ENCODE measurements at regions not wholly inside any gene's neighbourhood (a gene's known extent, or its start where the extent isn't known, plus 50 kb on each side); places are given as distances from the start of the nearest gene placed in this dataset.

GRCh38 chr6:156046268-156046665 lies 590.6 kb upstream of the NOX3 start:
- no peak for DNase-seq (ENCODE audit: low spot score)
- H3K79me2 ChIP-seq (ENCODE audit: insufficient read depth, low read depth, low read length): no peaks in the 10 kb centered on the region
- H4K20me1 ChIP-seq (ENCODE audit: insufficient read depth, low read length): no peaks in the 10 kb centered on the region
- H3K4me1 ChIP-seq (ENCODE audit: insufficient read depth, low read length, poor library complexity, severe bottlenecking): no peaks in the 10 kb centered on the region
- H3K4me3 ChIP-seq (ENCODE audit: low read depth, low read length, poor library complexity, severe bottlenecking): no peak overlapping the region
- no peaks in the 10 kb centered on the region for H3K36me3 ChIP-seq (ENCODE audit: insufficient read depth, low read length)
- POLR2A ChIA-PET: no interaction called here
- H3K9me2 ChIP-seq (ENCODE audit: insufficient read depth, low read length): no peaks in the 10 kb centered on the region
- intact Hi-C loops (cut with micrococcal nuclease; ENCODE audit: unreplicated experiment): no loop called here
- TF ChIP-seq CTCF (conservative IDR thresholded peaks at IDR 0.05; ENCODE audit: low read length): no peak
- no peak for TF ChIP-seq EZH2phosphoT487 (IDR thresholded peaks at IDR 0.05; ENCODE audit: borderline replicate concordance, low read depth, low read length)
- H3K27ac ChIP-seq (ENCODE audit: low read depth, low read length, poor library complexity, severe bottlenecking): no peak overlapping the region
- no peak overlapping the region for H2AFZ ChIP-seq (ENCODE audit: low read length)
- CTCF ChIA-PET (ENCODE audit: unreplicated experiment): no interaction called here
- H3K4me2 ChIP-seq (ENCODE audit: low read length): no peak overlapping the region
- no peaks in the 10 kb centered on the region for H3K9me3 ChIP-seq (ENCODE audit: low read length)
- BruUV-seq (replicated peaks): no TSS peak

GRCh38 chr6:156045401-156046267 lies 590.0 kb upstream of the NOX3 start:
- POLR2A ChIA-PET: interaction anchor here (0.6 kb wide), 1 partner anchor 126 kb away, joined by 3 read pairs; no protein-coding TSS in a partner anchor
- intact Hi-C loops (cut with micrococcal nuclease; ENCODE audit: unreplicated experiment): no loop called here
- DNase-seq (ENCODE audit: low spot score): no peak

More at GRCh38 chr6:156045401-156046267, 590.0 kb upstream of the NOX3 start:
- Histone ChIP-seq H4K20me1 (ENCODE audit: insufficient read depth, low read length) (no peaks in the 10 kb centered on the region), H3K4me2 (ENCODE audit: low read length) (no peak overlapping the region), H3K79me2 (ENCODE audit: insufficient read depth, low read depth, low read length) (no peaks in the 10 kb centered on the region), H3K36me3 (ENCODE audit: insufficient read depth, low read length) (no peaks in the 10 kb centered on the region), H3K9me2 (ENCODE audit: insufficient read depth, low read length) (no peaks in the 10 kb centered on the region), H2AFZ (ENCODE audit: low read length) (no peak overlapping the region), H3K27ac (ENCODE audit: low read depth, low read length, poor library complexity, severe bottlenecking) (no peak overlapping the region), H3K4me1 (ENCODE audit: insufficient read depth, low read length, poor library complexity, severe bottlenecking) (no peaks in the 10 kb centered on the region), H3K9me3 (ENCODE audit: low read length) (no peaks in the 10 kb centered on the region), H3K4me3 (ENCODE audit: low read depth, low read length, poor library complexity, severe bottlenecking) (no peak overlapping the region)
- TF ChIP-seq EZH2phosphoT487 (IDR thresholded peaks at IDR 0.05; ENCODE audit: borderline replicate concordance, low read depth, low read length) (no peak), CTCF (conservative IDR thresholded peaks at IDR 0.05; ENCODE audit: low read length) (no peak)
- BruUV-seq (replicated peaks): no TSS peak
- CTCF ChIA-PET (ENCODE audit: unreplicated experiment): no interaction called here

Data from OCI-LY7 (cell line).